Esophagus muscularis mucosa (tissue), 4 donors: ENCODE measurements at regions not wholly inside any gene's neighbourhood (a gene's known extent, or its start where the extent isn't known, plus 50 kb on each side); places are given as distances from the start of the nearest gene placed in this dataset.

Source experiments
- DNase-seq: peaks from one replicate; pipeline ENCODE4 v3.0.0-alpha.2; 2017; ENCODE audit errors: extremely low spot score
- H3K27ac ChIP-seq, 4 donors: fragments of 200-600 bp; sonication (generic); replicated peaks in 1 of 4; 1 replicate in 3 of 4; 2 replicates in 1 of 4; pipeline ENCODE4 v1.5.1; 2016 to 2019; ENCODE audit warnings: mild to moderate bottlenecking in 1 of 4
- H3K27me3 ChIP-seq, 4 donors: fragments of 200-600 bp; sonication (generic); one replicate each; pipeline versions ENCODE4 v1.5.1 to v1.6.0; 2016 to 2019
- H3K36me3 ChIP-seq, 4 donors: fragments of 200-600 bp; sonication (generic); one replicate each; pipeline ENCODE4 v1.5.1; 2016 to 2019
- H3K4me1 ChIP-seq, 4 donors: fragments of 200-600 bp; sonication (generic); one replicate each; pipeline ENCODE4 v1.5.1; 2016 to 2019
- H3K4me3 ChIP-seq, 4 donors: fragments of 200-600 bp; sonication (generic); 1 replicate in 2 of 4; 2 replicates in 2 of 4; pipeline ENCODE4 v1.5.1; 2016 to 2019; ENCODE audit warnings: mild to moderate bottlenecking in 4 of 4, moderate library complexity in 1 of 4
- H3K9me3 ChIP-seq, 4 donors: fragments of 200-600 bp; sonication (generic); 1 replicate in 3 of 4; 2 replicates in 1 of 4; pipeline ENCODE4 v1.5.1; 2016 to 2019
- CTCF ChIP-seq, 3 experiments: fragments of 200-600 bp in 2 of 3; fragments of 450-650 bp in 1 of 3; sonication (generic) in 2 of 3; IDR thresholded peaks; one replicate each; pipeline ENCODE4 v1.5.1; 2017 to 2019; ENCODE audit warnings: antibody characterized with exemption in 3 of 3, mild to moderate bottlenecking in 2 of 3, moderate library complexity in 1 of 3
- EP300 ChIP-seq: sonication (generic); formaldehyde crosslinking; IDR thresholded peaks from one replicate; pipeline ENCODE4 v1.6.1; 2017; ENCODE audit warnings: antibody characterized with exemption
- POLR2A ChIP-seq: fragments of 450-650 bp; IDR thresholded peaks from one replicate; pipeline ENCODE4 v1.6.1; 2017; ENCODE audit warnings: antibody characterized with exemption, moderate library complexity, mild to moderate bottlenecking, low read depth
- POLR2AphosphoS5 ChIP-seq, 2 donors: sonication (generic); formaldehyde crosslinking; IDR thresholded peaks; one replicate each; pipeline ENCODE4 v1.6.1; 2017; ENCODE audit warnings: antibody characterized with exemption in 2 of 2
- WGBS: methylation state at CpG from one replicate; pipeline ENCODE4 v1.1.5; 2018; 5-methylcytosine and 5-hydroxymethylcytosine counted together
- intact Hi-C: fragments of 100-400 bp; cut with DNase I; formaldehyde crosslinking; loops from one replicate; pipeline ENCODE4 v1.15.1; 2023

GRCh38 chr9:111110805-111111204 lies 72.5 kb upstream of the LPAR1 start:
- Histone ChIP-seq H3K27me3 (no peaks in the 10 kb centered on the region), H3K4me1 (no peaks in the 10 kb centered on the region), H3K36me3 (no peaks in the 10 kb centered on the region), H3K9me3 (no peaks in the 10 kb centered on the region), H3K27ac (no peak overlapping the region), H3K4me3 (no peak overlapping the region)
- intact Hi-C loops, result no loop called here
- DNase-seq, result no peak
- TF ChIP-seq CTCF (IDR thresholded peaks at IDR 0.05) (no peak), EP300 (no peak), POLR2AphosphoS5 (IDR thresholded peaks at IDR 0.05) (no peak), POLR2A (no peak)
- WGBS, result 96% methylated on average over 3 of the region's 3 CpGs

GRCh38 chr9:111108946-111109345 lies 70.7 kb upstream of the LPAR1 start:
- intact Hi-C loops, result no loop called here
- no peak overlapping the region for H3K27ac ChIP-seq
- TF ChIP-seq CTCF (IDR thresholded peaks at IDR 0.05) (no peak), POLR2A (no peak)
- no peak for DNase-seq
- no peaks in the 10 kb centered on the region for H3K36me3 ChIP-seq
- H3K27me3 ChIP-seq, result no peaks in the 10 kb centered on the region
- WGBS, result 88% methylated on average over 3 of the region's 3 CpGs
- H3K9me3 ChIP-seq, result no peaks in the 10 kb centered on the region
- no peak overlapping the region for H3K4me3 ChIP-seq
- H3K4me1 ChIP-seq, result no peaks in the 10 kb centered on the region

- Histone ChIP-seq H3K4me1 (no peaks in the 10 kb centered on the region), H3K36me3 (no peaks in the 10 kb centered on the region), H3K9me3 (no peaks in the 10 kb centered on the region), H3K4me3 (no peak overlapping the region), H3K27me3 (no peaks in the 10 kb centered on the region), H3K27ac (no peak overlapping the region)
- intact Hi-C loops, result no loop called here
- no peak for DNase-seq
- WGBS, result 95% methylated on average over 9 of the region's 9 CpGs
- no peak for TF ChIP-seq EP300
- TF ChIP-seq POLR2AphosphoS5 (IDR thresholded peaks at IDR 0.05), result no peak
- TF ChIP-seq POLR2A, result no peak
- no peak for TF ChIP-seq CTCF (IDR thresholded peaks at IDR 0.05)
Measured at GRCh38 chr9:111107141-111107540, 68.9 kb upstream of the LPAR1 start.

- intact Hi-C loops, result no loop called here
- TF ChIP-seq POLR2A, result no peak
- TF ChIP-seq EP300, result no peak
- TF ChIP-seq CTCF (IDR thresholded peaks at IDR 0.05), result no peak
- no peak for TF ChIP-seq POLR2AphosphoS5 (IDR thresholded peaks at IDR 0.05)
- Histone ChIP-seq H3K27ac (no peak overlapping the region), H3K9me3 (no peaks in the 10 kb centered on the region), H3K27me3 (no peaks in the 10 kb centered on the region), H3K4me1 (no peaks in the 10 kb centered on the region), H3K36me3 (no peaks in the 10 kb centered on the region), H3K4me3 (no peak overlapping the region)
- no peak for DNase-seq
- 93% methylated on average over 3 of the region's 6 CpGs for WGBS
Measured at GRCh38 chr9:111106202-111106601, 67.9 kb upstream of the LPAR1 start.

GRCh38 chr9:111102793-111103464 lies 64.7 kb upstream of the LPAR1 start:
- intact Hi-C loops, result no loop called here
- no peak for TF ChIP-seq CTCF (IDR thresholded peaks at IDR 0.05)
- TF ChIP-seq EP300, result no peak
- TF ChIP-seq POLR2A, result no peak
- TF ChIP-seq POLR2AphosphoS5 (IDR thresholded peaks at IDR 0.05), result no peak
- Histone ChIP-seq H3K4me3 (no peak overlapping the region), H3K27me3 (no peaks in the 10 kb centered on the region), H3K9me3 (no peaks in the 10 kb centered on the region), H3K27ac (peak overlapping the region in 3 of 4 donors; percentile 20 to 26 (median 23)), H3K36me3 (no peaks in the 10 kb centered on the region), H3K4me1 (no peaks in the 10 kb centered on the region)
- 64% methylated on average over 4 of the region's 4 CpGs for WGBS
- no peak for DNase-seq
